Mesendoderm (in vitro differentiated cells): ENCODE measurements at regions not wholly inside any gene's neighbourhood (a gene's known extent, or its start where the extent isn't known, plus 50 kb on each side); places are given as distances from the start of the nearest gene placed in this dataset.

Source experiments
- DNase-seq: peaks from one replicate; pipeline ENCODE4 v3.0.0; 2013
- H2AK5ac ChIP-seq: 2 replicates; pipeline ENCODE4 v1.6.1; 2013; ENCODE audit warnings: low read length, inconsistent platforms
- H2BK120ac ChIP-seq: 2 replicates; pipeline ENCODE4 v1.6.1; 2013; ENCODE audit warnings: low read depth, mild to moderate bottlenecking, low read length, moderate library complexity, mixed read lengths
- H2BK15ac ChIP-seq: replicated peaks from 2 replicates; pipeline ENCODE4 v1.6.1; 2013; ENCODE audit warnings: low read depth, mild to moderate bottlenecking, moderate library complexity
- H2BK5ac ChIP-seq: 2 replicates; pipeline ENCODE4 v1.6.1; 2013; ENCODE audit warnings: low read length, inconsistent platforms
- H3K18ac ChIP-seq: 2 replicates; pipeline ENCODE4 v1.6.1; 2013; ENCODE audit warnings: mild to moderate bottlenecking, low read length, mixed read lengths
- H3K23ac ChIP-seq: one replicate; pipeline ENCODE4 v1.6.1; 2013; ENCODE audit warnings: low read length
- H3K27ac ChIP-seq: 2 replicates; pipeline ENCODE4 v1.5.1; 2013; ENCODE audit warnings: low read depth, mild to moderate bottlenecking, inconsistent platforms, low read length, moderate library complexity
- H3K27me3 ChIP-seq: 2 replicates; pipeline ENCODE4 v1.6.1; 2013; ENCODE audit warnings: low read length, control low read depth, mild to moderate bottlenecking, inconsistent platforms; ENCODE audit not compliant: insufficient read depth, poor library complexity
- H3K36me3 ChIP-seq: 2 replicates; pipeline ENCODE4 v1.6.1; 2013; ENCODE audit warnings: low read length, inconsistent platforms; ENCODE audit not compliant: control insufficient read depth, insufficient read depth
- H3K4ac ChIP-seq: one replicate; pipeline ENCODE4 v1.6.1; 2013; ENCODE audit warnings: low read depth, mild to moderate bottlenecking, low read length, moderate library complexity
- H3K4me1 ChIP-seq: 2 replicates; pipeline ENCODE4 v1.6.1; 2013; ENCODE audit warnings: low read depth, low read length, inconsistent platforms; ENCODE audit not compliant: control insufficient read depth
- H3K4me2 ChIP-seq: 2 replicates; pipeline ENCODE4 v1.6.1; 2013; ENCODE audit warnings: low read length
- H3K4me3 ChIP-seq: 2 replicates; pipeline ENCODE4 v1.5.1; 2013; ENCODE audit warnings: mild to moderate bottlenecking, low read length
- H3K56ac ChIP-seq: one replicate; pipeline ENCODE4 v1.6.1; 2013; ENCODE audit warnings: low read length
- H3K79me1 ChIP-seq: 2 replicates; pipeline ENCODE4 v1.6.1; 2013; ENCODE audit warnings: low read length, inconsistent platforms
- H3K79me2 ChIP-seq: 2 replicates; pipeline ENCODE4 v1.6.1; 2013; ENCODE audit warnings: mild to moderate bottlenecking, low read length; ENCODE audit not compliant: control insufficient read depth, insufficient read depth
- H3K9ac ChIP-seq: 2 replicates; pipeline ENCODE4 v1.6.1; 2013; ENCODE audit warnings: low read length, inconsistent platforms
- H4K5ac ChIP-seq: one replicate; pipeline ENCODE4 v1.6.1; 2013; ENCODE audit warnings: low read length
- H4K8ac ChIP-seq: one replicate; pipeline ENCODE4 v1.6.1; 2013; ENCODE audit warnings: low read depth, mild to moderate bottlenecking, control low read depth, low read length, moderate library complexity
- WGBS: extraction: QIAGEN DNeasy Blood & Tissue Kit; methylation state at CpG from one replicate; pipeline ENCODE4 v1.1.7; 2013; ENCODE audit warnings: low lambda C conversion rate, missing lambda C conversion rate; ENCODE audit not compliant: insufficient coverage; ENCODE audit errors: extremely low coverage; 5-methylcytosine and 5-hydroxymethylcytosine counted together

DNA sequence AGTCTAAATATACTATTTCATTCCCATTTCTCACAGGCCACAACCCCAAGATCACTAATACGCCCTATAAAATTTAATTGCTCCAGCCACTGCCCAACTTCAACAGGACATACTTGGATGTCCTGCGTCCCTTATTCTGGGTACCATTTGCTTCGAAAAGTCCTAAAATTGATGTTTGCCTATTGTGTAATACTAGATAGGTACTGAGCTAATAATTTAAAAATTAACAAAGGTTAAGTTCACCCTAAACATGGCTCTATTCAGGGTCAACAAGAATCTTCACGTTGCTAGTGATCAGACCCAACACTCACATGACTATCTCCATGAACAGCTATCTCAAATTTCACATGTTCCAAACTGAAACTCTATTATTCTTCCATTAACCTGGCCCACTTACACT is 296.4 kb upstream of the RND3 start:
- Histone ChIP-seq H3K79me2 (no peaks in the 10 kb centered on the region), H3K4me1 (no peaks in the 10 kb centered on the region), H3K9ac (no peak overlapping the region), H2BK5ac (no peak overlapping the region), H2BK15ac (no peak overlapping the region), H3K36me3 (no peaks in the 10 kb centered on the region), H3K56ac (no peak overlapping the region), H4K8ac (no peak overlapping the region), H3K27ac (no peak overlapping the region), H3K4ac (no peak overlapping the region), H3K27me3 (no peaks in the 10 kb centered on the region), H2AK5ac (no peak overlapping the region), H3K4me3 (no peak overlapping the region), H2BK120ac (no peak overlapping the region), H3K18ac (no peak overlapping the region), H3K79me1 (no peaks in the 10 kb centered on the region), H3K4me2 (no peak overlapping the region), H4K5ac (no peak overlapping the region), H3K23ac (no peak overlapping the region)
- no peak for DNase-seq
- WGBS: 100% methylated on average over 1 of the region's 4 CpGs

- H3K9ac ChIP-seq: no peak overlapping the region
- H3K79me1 ChIP-seq: no peaks in the 10 kb centered on the region
- no peak overlapping the region for H2BK5ac ChIP-seq
- no peak overlapping the region for H3K27ac ChIP-seq
- H2BK15ac ChIP-seq: no peak overlapping the region
- no peak overlapping the region for H3K4ac ChIP-seq
- DNase-seq: no peak
- H4K5ac ChIP-seq: no peak overlapping the region
- no peak overlapping the region for H2BK120ac ChIP-seq
- no peak overlapping the region for H4K8ac ChIP-seq
- no peaks in the 10 kb centered on the region for H3K27me3 ChIP-seq
- no peak overlapping the region for H3K56ac ChIP-seq
- no peaks in the 10 kb centered on the region for H3K79me2 ChIP-seq
- no peak overlapping the region for H3K4me2 ChIP-seq
- no peak overlapping the region for H3K18ac ChIP-seq
- H3K36me3 ChIP-seq: no peaks in the 10 kb centered on the region
- no peak overlapping the region for H2AK5ac ChIP-seq
- H3K4me3 ChIP-seq: no peak overlapping the region
- no peaks in the 10 kb centered on the region for H3K4me1 ChIP-seq
- WGBS: no CpG with 5 or more reads among the region's 3 CpGs
- H3K23ac ChIP-seq: no peak overlapping the region
These were observed 295.5 kb upstream of the RND3 start for GRCh38 chr2:150783015-150783414.

GRCh38 chr2:150782613-150783012 is 295.1 kb upstream of the RND3 start:
- Histone ChIP-seq H4K8ac (no peak overlapping the region), H4K5ac (no peak overlapping the region), H3K36me3 (no peaks in the 10 kb centered on the region), H3K4ac (no peak overlapping the region), H3K56ac (no peak overlapping the region), H3K18ac (no peak overlapping the region), H3K4me2 (no peak overlapping the region), H3K27me3 (no peaks in the 10 kb centered on the region), H2BK5ac (no peak overlapping the region), H2AK5ac (no peak overlapping the region), H3K4me1 (no peaks in the 10 kb centered on the region), H3K4me3 (no peak overlapping the region), H3K27ac (no peak overlapping the region), H2BK15ac (no peak overlapping the region), H2BK120ac (no peak overlapping the region), H3K79me2 (no peaks in the 10 kb centered on the region), H3K23ac (no peak overlapping the region), H3K9ac (no peak overlapping the region), H3K79me1 (no peaks in the 10 kb centered on the region)
- WGBS: no CpG with 5 or more reads among the region's 3 CpGs
- no peak for DNase-seq

DNA sequence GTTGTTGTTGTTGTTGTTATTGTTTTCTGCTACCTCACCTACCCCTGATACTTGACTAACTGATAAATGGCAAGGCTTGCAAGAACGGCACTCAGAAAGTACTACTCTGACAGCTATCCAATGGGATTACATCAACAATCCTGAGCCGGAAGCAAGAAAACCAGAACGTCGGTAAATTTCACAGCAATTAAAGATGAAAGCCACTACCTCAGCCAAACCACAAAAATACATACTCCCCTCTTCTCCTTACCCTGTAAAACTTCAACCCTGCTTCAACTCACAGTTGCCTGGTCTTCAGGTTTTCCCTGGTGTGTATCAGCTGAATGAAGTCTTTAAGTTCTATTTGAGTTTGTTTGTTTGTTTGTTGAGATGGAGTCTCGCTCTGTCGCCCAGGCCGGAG is 293.7 kb upstream of the RND3 start:
- no peak overlapping the region for H2BK15ac ChIP-seq
- no peak overlapping the region for H3K18ac ChIP-seq
- H3K4me2 ChIP-seq: no peak overlapping the region
- no peak overlapping the region for H3K27ac ChIP-seq
- no peak overlapping the region for H3K23ac ChIP-seq
- no peak overlapping the region for H4K5ac ChIP-seq
- no peaks in the 10 kb centered on the region for H3K79me1 ChIP-seq
- H2BK5ac ChIP-seq: no peak overlapping the region
- no CpG with 5 or more reads among the region's 7 CpGs for WGBS
- H2AK5ac ChIP-seq: no peak overlapping the region
- H3K9ac ChIP-seq: no peak overlapping the region
- no peak overlapping the region for H3K56ac ChIP-seq
- no peaks in the 10 kb centered on the region for H3K4me1 ChIP-seq
- no peak overlapping the region for H4K8ac ChIP-seq
- no peak overlapping the region for H2BK120ac ChIP-seq
- H3K4me3 ChIP-seq: no peak overlapping the region
- H3K36me3 ChIP-seq: no peaks in the 10 kb centered on the region
- H3K27me3 ChIP-seq: no peaks in the 10 kb centered on the region
- H3K4ac ChIP-seq: no peak overlapping the region
- DNase-seq: no peak
- H3K79me2 ChIP-seq: no peaks in the 10 kb centered on the region

GRCh38 chr2:150778828-150779227 is 291.4 kb upstream of the RND3 start:
- Histone ChIP-seq H3K18ac (no peak overlapping the region), H3K56ac (no peak overlapping the region), H3K4me2 (no peak overlapping the region), H3K27me3 (no peaks in the 10 kb centered on the region), H3K4me3 (no peak overlapping the region), H2BK15ac (no peak overlapping the region), H3K27ac (no peak overlapping the region), H2AK5ac (no peak overlapping the region), H3K9ac (no peak overlapping the region), H3K79me2 (no peaks in the 10 kb centered on the region), H2BK120ac (no peak overlapping the region), H3K36me3 (no peaks in the 10 kb centered on the region), H3K4me1 (no peaks in the 10 kb centered on the region), H2BK5ac (no peak overlapping the region), H4K8ac (no peak overlapping the region), H3K79me1 (no peaks in the 10 kb centered on the region), H4K5ac (no peak overlapping the region), H3K23ac (no peak overlapping the region), H3K4ac (no peak overlapping the region)
- DNase-seq: no peak
- WGBS: no CpG with 5 or more reads among the region's 1 CpG

- H2AK5ac ChIP-seq: no peak overlapping the region
- no peaks in the 10 kb centered on the region for H3K79me2 ChIP-seq
- no peak overlapping the region for H2BK120ac ChIP-seq
- no peak for DNase-seq
- no peak overlapping the region for H4K8ac ChIP-seq
- H3K79me1 ChIP-seq: no peaks in the 10 kb centered on the region
- no peak overlapping the region for H3K4ac ChIP-seq
- no peaks in the 10 kb centered on the region for H3K4me1 ChIP-seq
- H3K23ac ChIP-seq: no peak overlapping the region
- H4K5ac ChIP-seq: no peak overlapping the region
- H3K4me3 ChIP-seq: no peak overlapping the region
- no CpG with 5 or more reads among the region's 1 CpG for WGBS
- H2BK15ac ChIP-seq: no peak overlapping the region
- no peak overlapping the region for H3K4me2 ChIP-seq
- H2BK5ac ChIP-seq: no peak overlapping the region
- no peak overlapping the region for H3K9ac ChIP-seq
- no peaks in the 10 kb centered on the region for H3K36me3 ChIP-seq
- H3K56ac ChIP-seq: no peak overlapping the region
- no peak overlapping the region for H3K18ac ChIP-seq
- H3K27ac ChIP-seq: no peak overlapping the region
- no peaks in the 10 kb centered on the region for H3K27me3 ChIP-seq
These were observed 282.0 kb upstream of the RND3 start for GRCh38 chr2:150769421-150769820.
